Common myeloid progenitor, CD34-positive (primary cell): ENCODE measurements at regions not wholly inside any gene's neighbourhood (a gene's known extent, or its start where the extent isn't known, plus 50 kb on each side); places are given as distances from the start of the nearest gene placed in this dataset.

Source experiments
- CTCF ChIA-PET: fragments of 350-600 bp; sonication (Branson Sonifier 250); formaldehyde crosslinking; loops from one replicate; lab custom pipeline; 2021; ENCODE audit warnings: antibody characterized with exemption; lab: Charles Lee
- POLR2A ChIA-PET: fragments of 350-600 bp; sonication (Branson Sonifier 250); formaldehyde crosslinking; loops from one replicate; lab custom pipeline; 2021; ENCODE audit warnings: antibody characterized with exemption; lab: Charles Lee
- DNase-seq, 3 donors: peaks; one replicate each; pipeline versions ENCODE4 v3.0.0 to v3.0.0-alpha.2; 2013
- H3K27ac ChIP-seq, 2 experiments: 1 replicate in 1 of 2; 2 replicates in 1 of 2; pipeline ENCODE4 v1.7.0; 2013; ENCODE audit warnings: inconsistent platforms in 2 of 2, low read length in 2 of 2, mild to moderate bottlenecking in 2 of 2, low read depth in 1 of 2, moderate library complexity in 1 of 2; ENCODE audit not compliant: severe bottlenecking in 2 of 2, insufficient read depth in 1 of 2, poor library complexity in 1 of 2
- H3K27me3 ChIP-seq, 5 experiments: replicated peaks in 2 of 5; 1 replicate in 3 of 5; 2 replicates in 2 of 5; pipeline versions ENCODE4 v1.6.1 to v1.7.0; 2013; ENCODE audit warnings: low read length in 4 of 5, mild to moderate bottlenecking in 2 of 5, moderate library complexity in 2 of 5, inconsistent platforms in 1 of 5; ENCODE audit not compliant: insufficient read depth in 5 of 5, control insufficient read depth in 4 of 5
- H3K36me3 ChIP-seq, 4 experiments: 1 replicate in 2 of 4; 2 replicates in 2 of 4; pipeline versions ENCODE4 v1.6.1 to v1.7.0; 2013; ENCODE audit warnings: low read length in 3 of 4, control low read depth in 1 of 4, mild to moderate bottlenecking in 1 of 4; ENCODE audit not compliant: control insufficient read depth in 4 of 4, insufficient read depth in 4 of 4
- H3K4me1 ChIP-seq, 4 experiments: 1 replicate in 3 of 4; 2 replicates in 1 of 4; pipeline versions ENCODE4 v1.6.1 to v1.7.1; 2013; ENCODE audit warnings: low read length in 3 of 4, mild to moderate bottlenecking in 3 of 4, control low read depth in 1 of 4, inconsistent platforms in 1 of 4, moderate library complexity in 1 of 4; ENCODE audit not compliant: control insufficient read depth in 4 of 4, insufficient read depth in 4 of 4; ENCODE audit errors: control extremely low read depth in 1 of 4
- H3K4me3 ChIP-seq, 7 experiments: 1 replicate in 4 of 7; 2 replicates in 3 of 7; pipeline versions ENCODE4 v1.5.1 to v1.7.0; 2013; ENCODE audit warnings: mild to moderate bottlenecking in 7 of 7, low read length in 6 of 7, moderate library complexity in 6 of 7, inconsistent platforms in 2 of 7, low read depth in 2 of 7, control low read depth in 1 of 7; ENCODE audit not compliant: insufficient read depth in 4 of 7, control insufficient read depth in 1 of 7; ENCODE audit errors: extremely low read depth in 1 of 7
- H3K9me3 ChIP-seq, 5 experiments: 1 replicate in 4 of 5; 2 replicates in 1 of 5; pipeline versions ENCODE4 v1.6.1 to v1.7.1; 2013; ENCODE audit warnings: low read length in 4 of 5, mild to moderate bottlenecking in 2 of 5, inconsistent platforms in 1 of 5, low read depth in 1 of 5, moderate library complexity in 1 of 5; ENCODE audit not compliant: control insufficient read depth in 4 of 5, insufficient read depth in 2 of 5; ENCODE audit errors: control extremely low read depth in 1 of 5
- WGBS: methylation state at CpG from one replicate; pipeline ENCODE4 v1.1.5; 2013; ENCODE audit not compliant: insufficient coverage; 5-methylcytosine and 5-hydroxymethylcytosine counted together

DNA sequence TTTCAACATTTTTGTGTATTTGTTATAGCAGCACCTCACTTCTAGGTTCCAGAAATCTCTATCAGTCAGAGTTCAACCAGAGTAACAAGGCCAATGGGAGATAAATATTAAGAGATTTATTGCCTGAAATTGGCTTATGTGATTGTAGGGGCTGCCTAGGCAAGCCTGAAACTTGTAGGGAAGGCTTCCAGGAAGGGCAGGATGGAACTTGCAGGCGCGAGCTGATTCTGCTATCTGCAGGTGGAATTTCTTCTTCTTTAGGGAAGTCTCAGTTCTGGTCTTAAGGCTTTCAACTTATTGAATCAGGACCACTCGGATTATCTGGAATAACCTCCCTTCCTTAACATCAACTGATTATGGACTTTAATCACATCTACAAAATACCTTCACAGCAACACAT is 199.5 kb upstream of the NLRP1 start:
- Histone ChIP-seq H3K27ac (no peak overlapping the region), H3K4me1 (no peaks in the 10 kb centered on the region), H3K36me3 (no peaks in the 10 kb centered on the region), H3K9me3 (peaks cover 0 to 15% (median 6%) of the 10 kb centered on the region in 5 experiments), H3K27me3 (peaks cover 0 to 20% (median 5%) of the 10 kb centered on the region in 5 experiments), H3K4me3 (no peak overlapping the region)
- DNase-seq: no peak
- ChIA-PET POLR2A (no interaction called here), CTCF (no interaction called here)
- WGBS: 78% methylated on average over 3 of the region's 3 CpGs

GRCh38 chr17:5784791-5785190 is 200.5 kb upstream of the NLRP1 start:
- 93% methylated on average over 2 of the region's 2 CpGs for WGBS
- ChIA-PET CTCF (no interaction called here), POLR2A (no interaction called here)
- H3K27me3 ChIP-seq: peaks cover 0 to 27% (median 5%) of the 10 kb centered on the region in 5 experiments
- H3K27ac ChIP-seq: no peak overlapping the region
- H3K4me1 ChIP-seq: no peaks in the 10 kb centered on the region
- peaks cover 0 to 15% (median 6%) of the 10 kb centered on the region in 5 experiments for H3K9me3 ChIP-seq
- H3K4me3 ChIP-seq: no peak overlapping the region
- no peak for DNase-seq
- no peaks in the 10 kb centered on the region for H3K36me3 ChIP-seq

DNA sequence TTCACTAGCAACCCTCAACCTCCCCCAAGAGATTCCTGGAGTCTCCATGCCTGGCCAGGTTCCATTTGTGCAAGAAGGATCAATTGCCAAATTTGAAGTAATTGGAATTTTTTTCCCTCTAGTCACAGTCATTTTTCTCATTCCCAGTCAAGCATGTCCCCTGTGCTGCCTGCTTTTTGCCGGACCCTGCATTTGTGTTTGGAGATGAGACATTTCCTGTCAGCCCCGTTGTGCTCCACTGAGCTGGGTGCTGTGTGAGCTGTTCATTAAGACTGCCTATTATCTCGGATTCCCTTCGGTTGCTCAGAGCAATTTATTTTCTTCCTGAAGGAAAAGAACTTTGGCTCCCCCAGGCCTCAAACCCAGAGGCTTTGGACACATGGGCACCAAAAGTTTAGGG is 201.0 kb upstream of the NLRP1 start:
- CTCF ChIA-PET: no interaction called here
- Histone ChIP-seq H3K4me3 (no peak overlapping the region), H3K4me1 (no peaks in the 10 kb centered on the region), H3K27me3 (peaks cover 0 to 33% (median 5%) of the 10 kb centered on the region in 5 experiments), H3K27ac (no peak overlapping the region), H3K36me3 (no peaks in the 10 kb centered on the region), H3K9me3 (peaks cover 0 to 15% (median 6%) of the 10 kb centered on the region in 5 experiments)
- DNase-seq: no peak
- POLR2A ChIA-PET: no interaction called here
- 41% methylated on average over 4 of the region's 4 CpGs for WGBS

GRCh38 chr17:5785867-5786509 is 201.7 kb upstream of the NLRP1 start:
- CTCF ChIA-PET: no interaction called here
- Histone ChIP-seq H3K9me3 (peaks cover 0 to 15% (median 6%) of the 10 kb centered on the region in 5 experiments), H3K27ac (no peak overlapping the region), H3K4me3 (no peak overlapping the region), H3K4me1 (no peaks in the 10 kb centered on the region), H3K27me3 (peaks cover 0 to 38% (median 8%) of the 10 kb centered on the region in 5 experiments), H3K36me3 (no peaks in the 10 kb centered on the region)
- WGBS: 68% methylated on average over 11 of the region's 11 CpGs
- POLR2A ChIA-PET: no interaction called here
- no peak for DNase-seq

- ChIA-PET CTCF (no interaction called here), POLR2A (no interaction called here)
- no peak overlapping the region for H3K4me3 ChIP-seq
- no peaks in the 10 kb centered on the region for H3K4me1 ChIP-seq
- 53% methylated on average over 5 of the region's 6 CpGs for WGBS
- no peaks in the 10 kb centered on the region for H3K36me3 ChIP-seq
- no peak overlapping the region for H3K27ac ChIP-seq
- DNase-seq: no peak
- peaks cover 0 to 15% (median 6%) of the 10 kb centered on the region in 5 experiments for H3K9me3 ChIP-seq
- peaks cover 0 to 37% (median 8%) of the 10 kb centered on the region in 5 experiments for H3K27me3 ChIP-seq
Observed at GRCh38 chr17:5786510-5786875, 202.2 kb upstream of the NLRP1 start.

GRCh38 chr17:5788266-5788900 is 204.1 kb upstream of the NLRP1 start:
- Histone ChIP-seq H3K36me3 (no peaks in the 10 kb centered on the region), H3K4me1 (no peaks in the 10 kb centered on the region), H3K27ac (no peak overlapping the region), H3K4me3 (no peak overlapping the region), H3K9me3 (peaks cover 4 to 22% (median 6%) of the 10 kb centered on the region in 5 experiments), H3K27me3 (peaks cover 0 to 41% (median 8%) of the 10 kb centered on the region in 5 experiments)
- CTCF ChIA-PET: no interaction called here
- POLR2A ChIA-PET: no interaction called here
- DNase-seq: no peak
- 90% methylated on average over 2 of the region's 6 CpGs for WGBS

- ChIA-PET CTCF (no interaction called here), POLR2A (no interaction called here)
- WGBS: 59% methylated on average over 15 of the region's 15 CpGs
- H3K4me3 ChIP-seq: no peak overlapping the region
- peaks cover 0 to 49% (median 8%) of the 10 kb centered on the region in 5 experiments for H3K27me3 ChIP-seq
- H3K27ac ChIP-seq: no peak overlapping the region
- H3K9me3 ChIP-seq: peaks cover 3 to 11% (median 4%) of the 10 kb centered on the region in 5 experiments
- no peaks in the 10 kb centered on the region for H3K4me1 ChIP-seq
- H3K36me3 ChIP-seq: no peaks in the 10 kb centered on the region
- no peak for DNase-seq
Observed at GRCh38 chr17:5789528-5789927, 205.2 kb upstream of the NLRP1 start.
